IPS-15b (cell line): ENCODE measurements at regions not wholly inside any gene's neighbourhood (a gene's known extent, or its start where the extent isn't known, plus 50 kb on each side); places are given as distances from the start of the nearest gene placed in this dataset.

Experiments used
- H3K27me3 ChIP-seq: one replicate; pipeline ENCODE4 v1.6.1; 2013; ENCODE audit warnings: low read length; ENCODE audit not compliant: control insufficient read depth, insufficient read depth
- H3K36me3 ChIP-seq: one replicate; pipeline ENCODE4 v1.6.1; 2013; ENCODE audit warnings: low read length; ENCODE audit not compliant: control insufficient read depth, insufficient read depth
- H3K4me1 ChIP-seq: one replicate; pipeline ENCODE4 v1.6.1; 2013; ENCODE audit warnings: mild to moderate bottlenecking, low read length; ENCODE audit not compliant: control insufficient read depth, insufficient read depth
- H3K4me3 ChIP-seq: one replicate; pipeline ENCODE4 v1.5.1; 2013; ENCODE audit warnings: low read depth, low read length
- H3K9ac ChIP-seq: one replicate; pipeline ENCODE4 v1.6.1; 2013; ENCODE audit warnings: low read depth, mild to moderate bottlenecking, low read length
- H3K9me3 ChIP-seq: one replicate; pipeline ENCODE4 v1.6.1; 2013; ENCODE audit warnings: mild to moderate bottlenecking, low read length; ENCODE audit not compliant: control insufficient read depth, insufficient read depth

DNA sequence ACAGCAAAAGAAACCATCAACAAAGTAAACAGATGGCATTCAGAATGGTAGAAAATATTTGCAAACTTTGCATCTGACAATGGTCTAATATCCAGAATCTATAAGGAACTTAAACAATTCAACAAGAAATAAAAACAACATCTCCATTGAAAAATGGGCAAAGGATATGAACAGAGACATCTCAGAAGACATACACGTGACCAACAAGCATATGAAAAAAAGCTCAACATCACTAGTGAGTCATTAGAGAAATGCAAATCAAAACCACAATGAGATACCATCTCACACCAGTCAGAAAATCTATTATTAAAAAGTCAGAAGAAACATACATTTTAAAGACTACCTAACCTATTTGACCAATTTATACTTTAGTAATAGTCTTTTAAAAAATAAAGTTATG, 571.3 kb upstream of the NRG3 start:
- H3K27me3 ChIP-seq: no peaks in the 10 kb centered on the region
- no peak overlapping the region for H3K4me3 ChIP-seq
- H3K36me3 ChIP-seq: no peaks in the 10 kb centered on the region
- H3K9ac ChIP-seq: no peak overlapping the region
- no peaks in the 10 kb centered on the region for H3K9me3 ChIP-seq
- H3K4me1 ChIP-seq: no peaks in the 10 kb centered on the region

DNA sequence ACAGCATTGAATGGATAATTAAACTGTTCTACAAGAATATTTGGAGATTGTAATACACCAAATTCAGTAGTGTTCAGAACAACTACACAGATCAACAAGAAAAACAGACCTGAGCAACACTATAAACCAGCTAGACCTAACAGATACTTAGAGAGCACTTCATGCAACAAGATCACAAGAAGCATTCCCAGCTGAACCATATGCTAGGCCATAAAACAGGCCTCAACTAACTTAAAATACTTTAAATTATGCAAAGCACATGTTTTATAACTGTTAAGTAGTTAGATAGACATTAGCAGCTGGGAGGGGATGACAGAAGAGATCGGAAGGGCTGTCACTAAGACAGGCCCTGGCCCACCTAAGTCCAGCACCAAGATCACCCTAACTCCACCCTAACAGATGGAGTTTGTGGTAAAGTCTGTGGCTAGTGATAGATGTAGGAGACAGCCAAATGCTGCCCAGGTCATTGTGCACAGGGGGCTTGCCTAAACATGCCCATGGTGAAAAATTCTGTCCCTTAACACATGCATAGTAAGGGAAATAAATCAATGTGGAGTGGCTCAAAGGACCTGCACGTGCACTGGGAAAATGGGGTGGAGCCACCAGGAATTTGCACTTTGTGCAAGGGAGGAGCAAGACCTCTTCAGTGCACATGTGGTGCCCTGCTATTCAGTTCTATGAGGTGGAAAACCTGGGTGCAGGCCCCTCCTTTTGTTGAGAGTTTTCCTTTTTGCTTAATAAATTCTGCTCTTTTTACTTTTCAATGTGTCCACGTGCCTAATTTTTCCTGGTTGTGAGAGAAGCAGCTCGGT, 567.8 kb upstream of the NRG3 start:
- no peaks in the 10 kb centered on the region for H3K27me3 ChIP-seq
- H3K36me3 ChIP-seq: no peaks in the 10 kb centered on the region
- no peaks in the 10 kb centered on the region for H3K4me1 ChIP-seq
- H3K4me3 ChIP-seq: no peak overlapping the region
- no peaks in the 10 kb centered on the region for H3K9me3 ChIP-seq
- H3K9ac ChIP-seq: no peak overlapping the region

- Histone ChIP-seq H3K9me3 (no peaks in the 10 kb centered on the region), H3K9ac (no peak overlapping the region), H3K4me1 (no peaks in the 10 kb centered on the region), H3K4me3 (no peak overlapping the region), H3K36me3 (no peaks in the 10 kb centered on the region), H3K27me3 (no peaks in the 10 kb centered on the region)
Observed at GRCh38 chr10:81309041-81309552, 565.9 kb upstream of the NRG3 start.

DNA sequence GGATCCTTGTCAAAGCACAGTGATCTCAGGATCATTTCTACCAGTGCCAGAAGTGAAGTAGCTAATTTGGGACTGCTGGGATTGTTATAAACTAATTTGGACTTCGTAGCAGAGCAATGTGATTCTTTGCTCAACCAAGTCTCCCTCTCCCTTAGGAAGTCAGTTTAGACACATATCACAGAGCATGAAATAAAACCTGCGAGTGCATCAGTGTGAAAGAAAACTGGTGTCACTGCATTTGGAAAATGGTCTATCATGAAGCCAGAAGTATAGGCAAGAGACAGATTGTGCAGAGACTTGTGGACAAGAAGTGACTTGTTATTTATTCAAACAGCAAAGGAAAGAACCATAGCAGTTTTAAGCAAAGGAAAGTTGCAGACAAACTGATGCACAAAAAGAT, 560.5 kb upstream of the NRG3 start:
- Histone ChIP-seq H3K9me3 (no peaks in the 10 kb centered on the region), H3K4me1 (no peaks in the 10 kb centered on the region), H3K4me3 (no peak overlapping the region), H3K27me3 (no peaks in the 10 kb centered on the region), H3K36me3 (no peaks in the 10 kb centered on the region), H3K9ac (no peak overlapping the region)

- H3K9ac ChIP-seq: no peak overlapping the region
- no peaks in the 10 kb centered on the region for H3K27me3 ChIP-seq
- no peak overlapping the region for H3K4me3 ChIP-seq
- no peaks in the 10 kb centered on the region for H3K9me3 ChIP-seq
- no peaks in the 10 kb centered on the region for H3K4me1 ChIP-seq
- H3K36me3 ChIP-seq: no peaks in the 10 kb centered on the region
Observed at GRCh38 chr10:81315026-81315425, 560.0 kb upstream of the NRG3 start.

DNA sequence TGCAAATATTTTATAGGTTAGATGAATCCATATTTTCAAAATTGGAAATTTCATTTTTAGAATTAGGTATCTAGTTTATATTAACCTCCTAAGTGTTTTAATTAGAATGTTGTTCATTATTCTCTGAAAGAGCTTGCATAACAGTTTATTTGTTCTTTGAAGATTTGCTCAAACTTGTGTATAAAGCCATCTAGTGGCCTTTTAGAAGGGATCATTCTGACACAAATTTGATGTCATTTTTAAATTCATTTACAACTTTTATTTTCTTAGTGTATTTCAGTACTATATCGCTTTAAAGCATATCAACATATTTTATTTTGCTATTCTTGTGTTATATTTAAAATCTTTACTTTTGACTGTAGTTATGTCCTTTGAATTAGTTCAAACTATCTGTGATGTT, 527.0 kb upstream of the NRG3 start:
- no peaks in the 10 kb centered on the region for H3K27me3 ChIP-seq
- H3K9me3 ChIP-seq: no peaks in the 10 kb centered on the region
- H3K36me3 ChIP-seq: no peaks in the 10 kb centered on the region
- no peak overlapping the region for H3K4me3 ChIP-seq
- no peak overlapping the region for H3K9ac ChIP-seq
- H3K4me1 ChIP-seq: no peaks in the 10 kb centered on the region

GRCh38 chr10:81367132-81367531, 507.9 kb upstream of the NRG3 start:
- Histone ChIP-seq H3K36me3 (no peaks in the 10 kb centered on the region), H3K9ac (no peak overlapping the region), H3K9me3 (no peaks in the 10 kb centered on the region), H3K27me3 (no peaks in the 10 kb centered on the region), H3K4me1 (no peaks in the 10 kb centered on the region), H3K4me3 (no peak overlapping the region)

- Histone ChIP-seq H3K27me3 (no peaks in the 10 kb centered on the region), H3K9ac (no peak overlapping the region), H3K36me3 (no peaks in the 10 kb centered on the region), H3K9me3 (no peaks in the 10 kb centered on the region), H3K4me3 (no peak overlapping the region), H3K4me1 (no peaks in the 10 kb centered on the region)
Observed at GRCh38 chr10:81386817-81387216, 488.2 kb upstream of the NRG3 start.

GRCh38 chr10:81403451-81403850, 471.5 kb upstream of the NRG3 start:
- H3K36me3 ChIP-seq: no peaks in the 10 kb centered on the region
- H3K9ac ChIP-seq: no peak overlapping the region
- H3K9me3 ChIP-seq: no peaks in the 10 kb centered on the region
- H3K4me1 ChIP-seq: no peaks in the 10 kb centered on the region
- H3K27me3 ChIP-seq: no peaks in the 10 kb centered on the region
- H3K4me3 ChIP-seq: no peak overlapping the region

GRCh38 chr10:81405399-81405798, 469.6 kb upstream of the NRG3 start:
- Histone ChIP-seq H3K27me3 (no peaks in the 10 kb centered on the region), H3K4me3 (no peak overlapping the region), H3K9me3 (no peaks in the 10 kb centered on the region), H3K4me1 (no peaks in the 10 kb centered on the region), H3K9ac (no peak overlapping the region), H3K36me3 (no peaks in the 10 kb centered on the region)

- Histone ChIP-seq H3K9ac (no peak overlapping the region), H3K27me3 (no peaks in the 10 kb centered on the region), H3K9me3 (no peaks in the 10 kb centered on the region), H3K4me1 (no peaks in the 10 kb centered on the region), H3K4me3 (no peak overlapping the region), H3K36me3 (no peaks in the 10 kb centered on the region)
Observed at GRCh38 chr10:81414038-81414437, 461.0 kb upstream of the NRG3 start.

GRCh38 chr10:81426722-81427121, 448.3 kb upstream of the NRG3 start:
- H3K4me3 ChIP-seq: no peak overlapping the region
- H3K9me3 ChIP-seq: no peaks in the 10 kb centered on the region
- no peaks in the 10 kb centered on the region for H3K36me3 ChIP-seq
- no peak overlapping the region for H3K9ac ChIP-seq
- H3K27me3 ChIP-seq: no peaks in the 10 kb centered on the region
- no peaks in the 10 kb centered on the region for H3K4me1 ChIP-seq
